GM04503 (cell line): ENCODE measurements at regions not wholly inside any gene's neighbourhood (a gene's known extent, or its start where the extent isn't known, plus 50 kb on each side); places are given as distances from the start of the nearest gene placed in this dataset.
"Not testable (repeated sequence)": the region's sequence is repeated elsewhere in the genome, so short reads cannot be mapped to it uniquely, and the experiment has no call there.

Experiments
- DNase-seq: peaks from one replicate; pipeline ENCODE4 v3.0.0-alpha.2; 2012; ENCODE audit warnings: low read depth

GRCh38 chr5:56421246-56422075 lies 188.3 kb upstream of the ANKRD55 start:
- no peak for DNase-seq

GRCh38 chr5:56420323-56420722 lies 187.2 kb upstream of the ANKRD55 start:
- DNase-seq, result no peak

- DNase-seq, result no peak
Observed at GRCh38 chr5:56419667-56420066, 186.5 kb upstream of the ANKRD55 start.

GRCh38 chr5:56415356-56415765 lies 182.2 kb upstream of the ANKRD55 start:
- DNase-seq, result peak; percentile 64

GRCh38 chr5:56414066-56414465 lies 180.9 kb upstream of the ANKRD55 start:
- peak; percentile 17 for DNase-seq

- DNase-seq, result no peak
Observed at GRCh38 chr5:56413546-56413945, 180.4 kb upstream of the ANKRD55 start.

- no peak for DNase-seq
Observed at GRCh38 chr5:56412601-56413379, 179.7 kb upstream of the ANKRD55 start.

- no peak for DNase-seq
Observed at GRCh38 chr5:56410696-56411095, 177.6 kb upstream of the ANKRD55 start.

GRCh38 chr5:56409331-56410190 lies 176.4 kb upstream of the ANKRD55 start:
- DNase-seq, result peak; percentile 37

GRCh38 chr5:56406838-56407237 lies 173.7 kb upstream of the ANKRD55 start:
- no peak for DNase-seq

GRCh38 chr5:56406221-56406620 lies 173.1 kb upstream of the ANKRD55 start:
- DNase-seq, result no peak

GRCh38 chr5:56405116-56405908 lies 172.2 kb upstream of the ANKRD55 start:
- DNase-seq, result no peak

- DNase-seq, result no peak
Observed at GRCh38 chr5:56402266-56403220, 169.4 kb upstream of the ANKRD55 start.

- not testable (repeated sequence) for DNase-seq
Observed at GRCh38 chr5:56397796-56398195, 164.7 kb upstream of the ANKRD55 start.

- no peak for DNase-seq
Observed at GRCh38 chr5:56396634-56397033, 163.5 kb upstream of the ANKRD55 start.

- no peak for DNase-seq
Observed at GRCh38 chr5:56389261-56389660, 156.1 kb upstream of the ANKRD55 start.

- no peak for DNase-seq
Observed at GRCh38 chr5:56388229-56388985, 155.3 kb upstream of the ANKRD55 start.

- DNase-seq, result no peak
Observed at GRCh38 chr5:56386046-56386445, 152.9 kb upstream of the ANKRD55 start.

- no peak for DNase-seq
Observed at GRCh38 chr5:56384186-56384585, 151.1 kb upstream of the ANKRD55 start.

- DNase-seq, result no peak
Observed at GRCh38 chr5:56383761-56384160, 150.6 kb upstream of the ANKRD55 start.
